H1 (cell line): ENCODE measurements at regions not wholly inside any gene's neighbourhood (a gene's known extent, or its start where the extent isn't known, plus 50 kb on each side); places are given as distances from the start of the nearest gene placed in this dataset.
A peak's percentile ranks its signal among the peaks of the same experiment; 100 is the strongest.

Source experiments
- CTCF ChIA-PET: fragments of 300-600 bp; sonication (Branson Sonifier 250); formaldehyde crosslinking; loops from one replicate; lab custom pipeline; 2021; ENCODE audit not compliant: partially characterized antibody; lab: Charles Lee
- POLR2A ChIA-PET: fragments of 300-600 bp; sonication (Branson Sonifier 250); formaldehyde crosslinking; loops from one replicate; lab custom pipeline; 2021; ENCODE audit warnings: inconsistent platforms; ENCODE audit not compliant: partially characterized antibody; lab: Charles Lee
- DNase-seq, 2 experiments: peaks; one replicate each; pipeline versions ENCODE4 v3.0.0 to v3.0.0-alpha.2; 2010 to 2022; ENCODE audit warnings: low spot score in 2 of 2, low read depth in 1 of 2, mixed read lengths in 1 of 2
- FAIRE-seq: peaks from 2 replicates; lab custom pipeline; 2011; peaks lifted over from hg19 to GRCh38; lab: Jason Lieb, UNC
- H2AFZ ChIP-seq: 2 replicates; pipeline ENCODE4 v1.8.1; 2012; ENCODE audit warnings: low read length, inconsistent platforms
- H2AK5ac ChIP-seq: 2 replicates; pipeline ENCODE4 v1.6.1; 2013; ENCODE audit warnings: low read depth, low read length
- H2BK120ac ChIP-seq: replicated peaks from 2 replicates; pipeline ENCODE3; 2013; ENCODE audit warnings: low read depth, low read length, inconsistent platforms
- H2BK12ac ChIP-seq: 2 replicates; pipeline ENCODE4 v1.6.1; 2013; ENCODE audit warnings: low read depth, low read length
- H2BK15ac ChIP-seq: 2 replicates; pipeline ENCODE4 v1.6.1; 2013; ENCODE audit warnings: low read length
- H2BK20ac ChIP-seq: 2 replicates; pipeline ENCODE4 v1.6.1; 2013; ENCODE audit warnings: low read length
- H2BK5ac ChIP-seq: 2 replicates; pipeline ENCODE4 v1.6.1; 2013; ENCODE audit warnings: low read depth, low read length
- H3K14ac ChIP-seq: 2 replicates; pipeline ENCODE4 v1.6.1; 2013; ENCODE audit warnings: inconsistent platforms; ENCODE audit not compliant: insufficient read length
- H3K18ac ChIP-seq: 2 replicates; pipeline ENCODE4 v1.6.1; 2013; ENCODE audit warnings: low read length; ENCODE audit errors: extremely low read depth
- H3K23ac ChIP-seq: 2 replicates; pipeline ENCODE4 v1.6.1; 2013; ENCODE audit warnings: inconsistent platforms; ENCODE audit not compliant: insufficient read length
- H3K23me2 ChIP-seq: 2 replicates; pipeline ENCODE4 v1.6.1; 2013; ENCODE audit warnings: low read depth, low read length
- H3K27ac ChIP-seq: 2 replicates; pipeline ENCODE4 v1.6.1; 2011; ENCODE audit warnings: low read depth, low read length, inconsistent platforms
- H3K27me3 ChIP-seq, 4 experiments: replicated peaks in 1 of 4; 1 replicate in 1 of 4; 2 replicates in 3 of 4; pipeline versions ENCODE4 v1.6.1 to v1.8.1; 2011 to 2013; ENCODE audit warnings: low read length in 3 of 4, mild to moderate bottlenecking in 3 of 4, inconsistent platforms in 2 of 4, mixed read lengths in 2 of 4, moderate library complexity in 1 of 4; ENCODE audit not compliant: control insufficient read depth in 3 of 4, insufficient read depth in 3 of 4; ENCODE audit errors: extremely low read depth in 1 of 4
- H3K36me3 ChIP-seq, 4 experiments: 2 replicates each; pipeline versions ENCODE4 v1.6.1 to v1.8.1; 2011 to 2013; ENCODE audit warnings: mild to moderate bottlenecking in 4 of 4, low read length in 3 of 4, moderate library complexity in 2 of 4, control low read depth in 1 of 4, inconsistent platforms in 1 of 4; ENCODE audit not compliant: insufficient read depth in 4 of 4, control insufficient read depth in 2 of 4
- H3K4ac ChIP-seq: replicated peaks from 2 replicates; pipeline ENCODE3; 2013; ENCODE audit warnings: low read length, low read depth, mixed read lengths, inconsistent platforms; ENCODE audit not compliant: insufficient read length
- H3K4me1 ChIP-seq, 4 experiments: replicated peaks in 1 of 4; 1 replicate in 1 of 4; 2 replicates in 3 of 4; pipeline versions ENCODE4 v1.6.1 to v1.8.1; 2011 to 2013; ENCODE audit warnings: low read length in 3 of 4, inconsistent platforms in 2 of 4, mixed read lengths in 1 of 4; ENCODE audit not compliant: insufficient read depth in 4 of 4, control insufficient read depth in 3 of 4
- H3K4me2 ChIP-seq, 2 experiments: 2 replicates each; pipeline versions ENCODE4 v1.6.1 to v1.8.1; 2011 to 2013; ENCODE audit warnings: low read depth in 2 of 2, low read length in 2 of 2, control low read depth in 1 of 2, inconsistent platforms in 1 of 2, mild to moderate bottlenecking in 1 of 2; ENCODE audit not compliant: insufficient read depth in 1 of 2
- H3K4me3 ChIP-seq, 4 experiments: fragments of 200-600, 300-600 bp in 1 of 4; sonication (generic), shearing (Covaris generic), sonication (Bioruptor Twin) in 1 of 4; 2 replicates each; pipeline versions ENCODE4 v1.5.1 to v1.8.1; 2011 to 2016; ENCODE audit warnings: low read length in 4 of 4, low read depth in 3 of 4, control low read depth in 2 of 4, inconsistent platforms in 2 of 4, mild to moderate bottlenecking in 2 of 4, mixed read lengths in 1 of 4, moderate library complexity in 1 of 4; ENCODE audit not compliant: insufficient read depth in 2 of 4; ENCODE audit errors: extremely low read depth in 1 of 4
- H3K56ac ChIP-seq: replicated peaks from 2 replicates; pipeline ENCODE3; 2013; ENCODE audit warnings: low read depth, mild to moderate bottlenecking, mixed read lengths, low read length, inconsistent platforms; ENCODE audit not compliant: insufficient read length
- H3K79me1 ChIP-seq: 2 replicates; pipeline ENCODE4 v1.6.1; 2013; ENCODE audit warnings: low read depth, low read length, control low read depth
- H3K79me2 ChIP-seq, 2 experiments: 2 replicates each; pipeline versions ENCODE4 v1.6.1 to v1.8.1; 2012 to 2013; ENCODE audit warnings: low read length in 2 of 2, mild to moderate bottlenecking in 2 of 2, inconsistent platforms in 1 of 2; ENCODE audit not compliant: insufficient read depth in 2 of 2, control insufficient read depth in 1 of 2
- H3K9ac ChIP-seq, 4 experiments: replicated peaks in 1 of 4; 1 replicate in 1 of 4; 2 replicates in 3 of 4; pipeline versions ENCODE4 v1.6.1 to v1.8.1; 2011 to 2013; ENCODE audit warnings: low read depth in 3 of 4, low read length in 3 of 4, control low read depth in 2 of 4, mild to moderate bottlenecking in 2 of 4, moderate library complexity in 2 of 4, inconsistent platforms in 1 of 4; ENCODE audit errors: extremely low read depth in 1 of 4
- H3K9me3 ChIP-seq, 2 experiments: 2 replicates each; pipeline versions ENCODE4 v1.6.1 to v1.8.1; 2012 to 2013; ENCODE audit warnings: mild to moderate bottlenecking in 2 of 2, moderate library complexity in 2 of 2, control low read depth in 1 of 2, inconsistent platforms in 1 of 2, low read depth in 1 of 2, low read length in 1 of 2, mixed read lengths in 1 of 2; ENCODE audit not compliant: insufficient read depth in 2 of 2
- H4K20me1 ChIP-seq, 2 experiments: replicated peaks in 1 of 2; 2 replicates each; pipeline versions ENCODE3 to v1.8.1; 2011 to 2013; ENCODE audit warnings: inconsistent platforms in 2 of 2, low read length in 2 of 2, mild to moderate bottlenecking in 1 of 2; ENCODE audit not compliant: insufficient read depth in 2 of 2, control insufficient read depth in 1 of 2
- H4K5ac ChIP-seq: 2 replicates; pipeline ENCODE4 v1.6.1; 2013; ENCODE audit warnings: low read length, low read depth, mixed read lengths, inconsistent platforms; ENCODE audit not compliant: insufficient read length
- H4K8ac ChIP-seq: 2 replicates; pipeline ENCODE4 v1.8.0; 2013; ENCODE audit warnings: mild to moderate bottlenecking, moderate library complexity, low read length, inconsistent platforms; ENCODE audit not compliant: insufficient read depth; ENCODE audit errors: extremely low read depth
- H4K91ac ChIP-seq: replicated peaks from 2 replicates; pipeline ENCODE3; 2013; ENCODE audit warnings: low read length, mixed read lengths, inconsistent platforms; ENCODE audit not compliant: insufficient read length
- CBX5 ChIP-seq: fragments of 300-800, 300-1000 bp; sonication (generic); IDR thresholded peaks from 2 replicates; pipeline ENCODE4 v1.7.1; 2016; ENCODE audit warnings: antibody characterized with exemption, low read length, low read depth
- CHD2 ChIP-seq: IDR thresholded peaks from 2 replicates; pipeline ENCODE4 v1.6.1; 2012; ENCODE audit warnings: low read length, improper control_type of control experiment
- CREB1 ChIP-seq: IDR thresholded peaks from 2 replicates; pipeline ENCODE4 v1.6.1; 2012; ENCODE audit warnings: inconsistent platforms
- CTCF ChIP-seq, 3 experiments: IDR thresholded peaks; 1 replicate in 2 of 3; 2 replicates in 1 of 3; pipeline versions ENCODE4 v1.5.1 to v1.6.1; 2011; ENCODE audit warnings: low read length in 3 of 3, mild to moderate bottlenecking in 3 of 3, inconsistent platforms in 2 of 3, low read depth in 1 of 3, moderate library complexity in 1 of 3; ENCODE audit not compliant: insufficient read depth in 1 of 3; ENCODE audit errors: control extremely low read depth in 1 of 3
- KDM4A ChIP-seq: IDR thresholded peaks from one replicate; pipeline ENCODE4 v1.7.1; 2012; ENCODE audit warnings: low read depth, mild to moderate bottlenecking, moderate library complexity, low read length, inconsistent platforms; ENCODE audit not compliant: severe bottlenecking
- KDM5A ChIP-seq: fragments of 200-600 bp; IDR thresholded peaks from 2 replicates; pipeline ENCODE4 v1.7.1; 2012; ENCODE audit warnings: mild to moderate bottlenecking, low read length, inconsistent platforms, mixed read lengths
- MAFK ChIP-seq: IDR thresholded peaks from 2 replicates; pipeline ENCODE4 v1.6.1; 2012; ENCODE audit warnings: low read depth, mild to moderate bottlenecking, improper control_type of control experiment, low read length
- POLR2AphosphoS5 ChIP-seq: IDR thresholded peaks from 2 replicates; pipeline ENCODE4 v1.6.1; 2011; ENCODE audit warnings: low read depth, low read length
- RFX5 ChIP-seq: IDR thresholded peaks from 2 replicates; pipeline ENCODE4 v1.6.1; 2011; ENCODE audit warnings: low read depth, low read length, improper control_type of control experiment, borderline replicate concordance
- RNF2 ChIP-seq: fragments of 200-900, 300-1000 bp; sonication (generic); IDR thresholded peaks from 2 replicates; pipeline ENCODE4 v1.7.1; 2016; ENCODE audit warnings: borderline replicate concordance, low read depth, mild to moderate bottlenecking, antibody characterized with exemption, low read length; ENCODE audit not compliant: poor library complexity, severe bottlenecking; ENCODE audit errors: missing control alignments
- SUZ12 ChIP-seq: fragments of 200-600 bp; sonication (generic); IDR thresholded peaks from 2 replicates; pipeline ENCODE4 v1.6.1; 2012; ENCODE audit warnings: mild to moderate bottlenecking, inconsistent platforms, low read length, moderate library complexity, mixed read lengths
- TAF1 ChIP-seq: IDR thresholded peaks from 2 replicates; pipeline ENCODE4 v1.6.1; 2011; ENCODE audit warnings: mild to moderate bottlenecking, low read depth, low read length
- TBP ChIP-seq: IDR thresholded peaks from 2 replicates; pipeline ENCODE4 v1.6.1; 2011; ENCODE audit warnings: low read depth, low read length, improper control_type of control experiment
- WGBS, 2 experiments: shearing (Covaris generic) in 1 of 2; methylation state at CpG; one replicate each; pipeline versions ENCODE4 v1.1.6 to v1.1.7; 2013 to 2015; ENCODE audit warnings: low lambda C conversion rate in 2 of 2, mixed read lengths in 2 of 2, inconsistent platforms in 1 of 2, low coverage in 1 of 2, missing lambda C conversion rate in 1 of 2; ENCODE audit not compliant: insufficient replicate concordance in 2 of 2, insufficient coverage in 1 of 2, insufficient read length in 1 of 2; ENCODE audit errors: extremely low coverage in 1 of 2, missing lambda C conversion rate in 1 of 2; 5-methylcytosine and 5-hydroxymethylcytosine counted together

- no peak overlapping the region for H2BK20ac ChIP-seq
- H2BK120ac ChIP-seq = no peak overlapping the region
- H4K5ac ChIP-seq = no peak overlapping the region
- H2AK5ac ChIP-seq = no peak overlapping the region
- no peak overlapping the region for H3K9ac ChIP-seq
- CTCF ChIA-PET = interaction anchor here (1.5 kb wide), 1 partner anchor 11 kb away, joined by 3 read pairs; no protein-coding TSS in a partner anchor
- no peak overlapping the region for H2BK15ac ChIP-seq
- no peak overlapping the region for H4K91ac ChIP-seq
- H3K27ac ChIP-seq = no peak overlapping the region
- WGBS, 2 experiments = 90% methylated on average over 9 of the region's 9 CpGs; no CpG with 5 or more reads in 1 of the 2 experiments
- H2BK12ac ChIP-seq = no peak overlapping the region
- H3K4me2 ChIP-seq = no peak overlapping the region
- no peaks in the 10 kb centered on the region for H4K20me1 ChIP-seq
- no peak overlapping the region for H3K4me3 ChIP-seq
- H3K27me3 ChIP-seq = no peaks in the 10 kb centered on the region; a peak in 1 of 7 replicates
- no peak overlapping the region for H3K4ac ChIP-seq
- no peaks in the 10 kb centered on the region for H3K36me3 ChIP-seq
- no peak overlapping the region for H2BK5ac ChIP-seq
- no peak overlapping the region for H3K23ac ChIP-seq
- H3K79me1 ChIP-seq = no peaks in the 10 kb centered on the region
- no peak overlapping the region for H3K56ac ChIP-seq
- H3K23me2 ChIP-seq = no peaks in the 10 kb centered on the region
- no peaks in the 10 kb centered on the region for H3K9me3 ChIP-seq
- DNase-seq (peak in 1 of 2 experiments; percentile 38), FAIRE-seq (no peak)
- no peak overlapping the region for H2AFZ ChIP-seq
- H3K14ac ChIP-seq = no peak overlapping the region
- H3K18ac ChIP-seq = no peak overlapping the region
- H3K4me1 ChIP-seq = peaks cover 0 to 6% (median 5%) of the 10 kb centered on the region in 4 experiments; a peak in 4 of 7 replicates
- H4K8ac ChIP-seq = no peak overlapping the region
- no peaks in the 10 kb centered on the region for H3K79me2 ChIP-seq
- POLR2A ChIA-PET = no interaction called here
- TF ChIP-seq RNF2 = no peak
- no peak for TF ChIP-seq RFX5
- TF ChIP-seq CTCF (IDR thresholded peaks at IDR 0.05; ENCODE audit: control extremely low read depth in 1 of 3, insufficient read depth in 1 of 3, low read depth in 1 of 3, low read length in 3 of 3) = no peak
- no peak for TF ChIP-seq TBP
- no peak for TF ChIP-seq MAFK
- no peak for TF ChIP-seq KDM5A
- TF ChIP-seq TAF1 = no peak
- no peak for TF ChIP-seq CBX5
- no peak for TF ChIP-seq SUZ12
- TF ChIP-seq KDM4A = no peak
- no peak for TF ChIP-seq CREB1
- TF ChIP-seq POLR2AphosphoS5 = no peak
- no peak for TF ChIP-seq CHD2
These were observed 74.3 kb upstream of the SALL3 start for GRCh38 chr18:78905334-78905733.
